ENCODE measurements at regions not wholly inside any gene's neighbourhood (a gene's known extent, or its start where the extent isn't known, plus 50 kb on each side); places are given as distances from the start of the nearest gene placed in this dataset.

DNA sequence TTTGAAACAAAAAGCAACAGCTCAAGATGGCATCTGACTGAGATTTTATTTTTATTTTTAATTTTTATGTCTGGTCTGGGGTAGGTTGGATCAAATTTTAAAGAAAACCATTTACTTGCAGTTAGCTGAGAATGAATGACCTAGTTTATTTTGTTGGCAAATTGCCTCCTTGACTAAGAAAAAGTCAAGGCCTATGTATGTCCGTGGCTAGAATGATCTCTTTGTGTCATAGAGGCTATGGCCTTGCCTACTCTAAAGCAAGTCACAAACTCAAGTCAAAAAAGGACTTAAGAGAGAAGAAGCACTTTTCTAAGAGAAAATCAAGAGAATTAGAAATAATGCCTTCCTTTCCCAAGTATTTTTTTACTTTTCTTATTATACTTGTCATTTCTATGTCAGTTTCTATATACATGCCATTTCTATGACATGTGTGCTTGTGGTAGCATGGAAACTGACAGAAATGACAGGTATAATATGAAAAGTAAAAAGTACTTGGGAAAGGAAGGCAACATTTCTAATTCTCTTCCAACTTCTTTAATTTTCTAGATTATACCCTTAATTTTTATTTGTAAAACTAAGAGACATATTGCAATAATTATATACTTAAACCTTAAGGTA is 136.7 kb downstream of the CENPF start:
- H2BK5ac ChIP-seq (ENCODE audit: low read depth, low read length, poor library complexity, severe bottlenecking), result no peak overlapping the region
- H2BK120ac ChIP-seq (ENCODE audit: low read depth, low read length), result no peak overlapping the region
- ChIA-PET POLR2A (ENCODE audit: unreplicated experiment) (no interaction called here), CTCF (no interaction called here)
- H3K56ac ChIP-seq (ENCODE audit: extremely low read depth, insufficient read depth, low read length), result no peak overlapping the region
- H3K4me1 ChIP-seq (ENCODE audit: control insufficient read depth, insufficient read depth, low read length), result no peaks in the 10 kb centered on the region
- no peak overlapping the region for H3K27ac ChIP-seq (ENCODE audit: insufficient read depth, low read length)
- no TSS peak for BruUV-seq (replicated peaks)
- WGBS, 2 experiments (ENCODE audit: extremely low coverage in 2 of 2, insufficient read length in 1 of 2), result no CpG with 5 or more reads among the region's 1 CpG
- no peak overlapping the region for H2AFZ ChIP-seq (replicated peaks; ENCODE audit: low read length, poor library complexity)
- TF ChIP-seq MAFK (IDR thresholded peaks at IDR 0.05; ENCODE audit: low read depth, low read length), result no peak
- TF ChIP-seq NFE2L2 (IDR thresholded peaks at IDR 0.05; ENCODE audit: low read depth, low read length), result no peak
- TF ChIP-seq POLR2A (IDR thresholded peaks at IDR 0.05; ENCODE audit: low read depth, low read length), result no peak
- TF ChIP-seq MXI1 (IDR thresholded peaks at IDR 0.05; ENCODE audit: borderline replicate concordance, low read depth, low read length), result no peak
- TF ChIP-seq CEBPB (IDR thresholded peaks at IDR 0.05; ENCODE audit: low read depth, low read length), result no peak
- no peak for TF ChIP-seq MAZ (IDR thresholded peaks at IDR 0.05; ENCODE audit: borderline replicate concordance, low read depth, low read length)
- no peak for TF ChIP-seq RCOR1 (IDR thresholded peaks at IDR 0.05; ENCODE audit: insufficient replicate concordance, low read length)
- TF ChIP-seq, protein P1, sequence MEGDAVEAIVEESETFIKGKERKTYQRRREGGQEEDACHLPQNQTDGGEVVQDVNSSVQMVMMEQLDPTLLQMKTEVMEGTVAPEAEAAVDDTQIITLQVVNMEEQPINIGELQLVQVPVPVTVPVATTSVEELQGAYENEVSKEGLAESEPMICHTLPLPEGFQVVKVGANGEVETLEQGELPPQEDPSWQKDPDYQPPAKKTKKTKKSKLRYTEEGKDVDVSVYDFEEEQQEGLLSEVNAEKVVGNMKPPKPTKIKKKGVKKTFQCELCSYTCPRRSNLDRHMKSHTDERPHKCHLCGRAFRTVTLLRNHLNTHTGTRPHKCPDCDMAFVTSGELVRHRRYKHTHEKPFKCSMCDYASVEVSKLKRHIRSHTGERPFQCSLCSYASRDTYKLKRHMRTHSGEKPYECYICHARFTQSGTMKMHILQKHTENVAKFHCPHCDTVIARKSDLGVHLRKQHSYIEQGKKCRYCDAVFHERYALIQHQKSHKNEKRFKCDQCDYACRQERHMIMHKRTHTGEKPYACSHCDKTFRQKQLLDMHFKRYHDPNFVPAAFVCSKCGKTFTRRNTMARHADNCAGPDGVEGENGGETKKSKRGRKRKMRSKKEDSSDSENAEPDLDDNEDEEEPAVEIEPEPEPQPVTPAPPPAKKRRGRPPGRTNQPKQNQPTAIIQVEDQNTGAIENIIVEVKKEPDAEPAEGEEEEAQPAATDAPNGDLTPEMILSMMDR (conservative IDR thresholded peaks at IDR 0.05; ENCODE audit: low read depth, low read length), result no peak
- TF ChIP-seq FOS (IDR thresholded peaks at IDR 0.05; ENCODE audit: low read depth, low read length), result no peak
- TF ChIP-seq CHD1 (IDR thresholded peaks at IDR 0.05; ENCODE audit: low read depth, low read length), result no peak
- no peak for TF ChIP-seq RFX5 (IDR thresholded peaks at IDR 0.05; ENCODE audit: low read depth, low read length)
- TF ChIP-seq, protein P2, sequence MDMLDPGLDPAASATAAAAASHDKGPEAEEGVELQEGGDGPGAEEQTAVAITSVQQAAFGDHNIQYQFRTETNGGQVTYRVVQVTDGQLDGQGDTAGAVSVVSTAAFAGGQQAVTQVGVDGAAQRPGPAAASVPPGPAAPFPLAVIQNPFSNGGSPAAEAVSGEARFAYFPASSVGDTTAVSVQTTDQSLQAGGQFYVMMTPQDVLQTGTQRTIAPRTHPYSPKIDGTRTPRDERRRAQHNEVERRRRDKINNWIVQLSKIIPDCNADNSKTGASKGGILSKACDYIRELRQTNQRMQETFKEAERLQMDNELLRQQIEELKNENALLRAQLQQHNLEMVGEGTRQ (IDR thresholded peaks at IDR 0.05; ENCODE audit: low read depth, low read length), result no peak
- no peak for TF ChIP-seq RAD21 (IDR thresholded peaks at IDR 0.05; ENCODE audit: low read length)
- no peak overlapping the region for H3K4me3 ChIP-seq (ENCODE audit: insufficient read depth, low read depth, low read length)
- H3K9ac ChIP-seq (ENCODE audit: low read depth, low read length), result no peak overlapping the region
- DNase-seq (peak; percentile 38), ATAC-seq (ENCODE audit: low read depth) (no peak)
- H4K5ac ChIP-seq (ENCODE audit: low read depth, low read length), result no peak overlapping the region
- no peaks in the 10 kb centered on the region for H3K9me1 ChIP-seq (ENCODE audit: insufficient read depth, low read length)
- H4K8ac ChIP-seq (ENCODE audit: low read depth in 2 of 2, low read length in 2 of 2), result no peak overlapping the region
- intact Hi-C loops (cut with micrococcal nuclease), result no loop called here
- dilution Hi-C loops (cut with HindIII; ENCODE audit: low sequenced_read_pairs, unreplicated experiment), result no loop called here
- no peak overlapping the region for H2AK9ac ChIP-seq (replicated peaks; ENCODE audit: low read depth, low read length, poor library complexity)
- no peak overlapping the region for H4K91ac ChIP-seq (ENCODE audit: insufficient read depth, low read depth, low read length)
- no peaks in the 10 kb centered on the region for H4K20me1 ChIP-seq (ENCODE audit: insufficient read depth, low read length)
- no peak overlapping the region for H3K4me2 ChIP-seq (ENCODE audit: low read depth, low read length)
- H2BK20ac ChIP-seq (ENCODE audit: low read depth, low read length), result no peak overlapping the region
- in situ Hi-C loops (cut with MboI; ENCODE audit: low sequenced_read_pairs), result no loop called here
- no peaks in the 10 kb centered on the region for H3K79me1 ChIP-seq (ENCODE audit: low read depth in 1 of 2, low read length in 2 of 2)
- H3K9me3 ChIP-seq (ENCODE audit: control insufficient read depth, insufficient read depth, low read length), result no peaks in the 10 kb centered on the region
- no peak overlapping the region for H2BK15ac ChIP-seq (ENCODE audit: low read depth, low read length)
- no peak overlapping the region for H3K4ac ChIP-seq (ENCODE audit: low read depth, low read length)
- no peak overlapping the region for H3K14ac ChIP-seq (replicated peaks; ENCODE audit: low read depth, low read length)
- H3K36me3 ChIP-seq (ENCODE audit: control insufficient read depth, insufficient read depth, low read length), result no peaks in the 10 kb centered on the region
- H3K27me3 ChIP-seq (ENCODE audit: control insufficient read depth, insufficient read depth, low read length), result no peaks in the 10 kb centered on the region
- H3K18ac ChIP-seq (ENCODE audit: low read depth, low read length), result no peak overlapping the region
- H2AK5ac ChIP-seq (ENCODE audit: low read depth, low read length), result no peak overlapping the region
- H3K23ac ChIP-seq (ENCODE audit: low read depth, low read length), result no peak overlapping the region

Measured in IMR-90 (cell line).